Activated CD8-positive, alpha-beta memory T cell treated with anti-CD3 and anti-CD28 coated beads for 24 hours (primary cell): ENCODE measurements at regions not wholly inside any gene's neighbourhood (a gene's known extent, or its start where the extent isn't known, plus 50 kb on each side); places are given as distances from the start of the nearest gene placed in this dataset.
"Not testable (repeated sequence)": the region's sequence is repeated elsewhere in the genome, so short reads cannot be mapped to it uniquely, and the experiment has no call there.

ENCODE experiments used
- DNase-seq: peaks from one replicate; pipeline ENCODE4 v3.0.0-alpha.2; 2020

DNA sequence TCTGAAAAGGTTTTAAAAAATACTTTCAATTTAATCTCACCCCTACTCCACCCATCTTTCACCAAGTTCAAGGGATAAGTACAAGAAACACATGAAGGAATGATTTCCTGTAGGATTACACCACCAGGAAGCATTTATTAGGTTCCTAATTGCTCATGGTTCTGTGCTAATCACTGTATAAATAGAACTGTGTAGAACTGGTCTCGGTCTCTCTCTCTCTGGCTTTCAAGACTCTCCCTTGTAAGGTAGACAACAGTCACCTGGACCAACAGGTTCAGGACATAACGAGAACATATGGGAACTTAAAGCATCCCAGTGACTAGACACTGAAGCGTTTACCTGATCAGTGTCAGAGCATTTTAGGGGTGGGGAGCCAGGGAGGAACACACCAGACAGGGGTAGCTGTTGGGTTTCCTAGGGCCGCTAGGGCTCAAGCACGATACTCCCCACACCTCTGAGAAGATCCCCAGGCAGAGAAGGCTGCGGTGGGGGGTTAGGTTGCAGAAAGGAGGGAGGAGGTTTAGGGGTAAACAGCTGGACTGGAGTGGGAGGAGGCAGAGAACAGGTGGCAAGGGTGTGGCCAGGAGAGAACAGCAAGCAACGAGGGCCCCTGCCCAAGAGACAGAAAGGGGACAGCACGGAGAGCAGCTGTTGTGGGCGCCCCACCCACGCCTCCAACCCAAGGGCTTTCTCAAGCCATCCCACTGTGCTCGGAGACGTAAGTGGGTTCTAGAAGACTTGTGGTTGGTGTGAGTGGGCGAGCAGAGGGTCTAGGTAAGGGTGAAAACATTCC is 52.5 kb upstream of the USP6NL start:
- DNase-seq = no peak

DNA sequence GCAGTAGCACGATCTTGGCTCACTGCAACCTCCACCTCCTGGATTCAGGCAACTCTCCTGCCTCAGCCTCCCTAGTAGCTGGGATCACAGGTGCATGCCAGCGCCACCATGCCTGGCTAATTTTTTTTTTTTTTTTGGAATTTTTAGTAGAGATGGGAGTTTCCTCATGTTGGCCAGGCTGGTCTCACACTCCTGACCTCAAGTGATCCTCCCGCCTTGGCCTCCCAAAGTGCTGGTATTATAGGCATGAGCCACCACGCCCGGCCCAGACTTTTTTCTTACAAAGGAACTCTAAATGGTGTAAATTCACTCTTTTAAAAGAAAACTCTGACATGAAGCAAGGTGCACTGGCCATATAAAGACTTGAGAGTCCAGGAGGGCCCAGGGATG is 51.7 kb upstream of the USP6NL start:
- DNase-seq = not testable (repeated sequence)

DNA sequence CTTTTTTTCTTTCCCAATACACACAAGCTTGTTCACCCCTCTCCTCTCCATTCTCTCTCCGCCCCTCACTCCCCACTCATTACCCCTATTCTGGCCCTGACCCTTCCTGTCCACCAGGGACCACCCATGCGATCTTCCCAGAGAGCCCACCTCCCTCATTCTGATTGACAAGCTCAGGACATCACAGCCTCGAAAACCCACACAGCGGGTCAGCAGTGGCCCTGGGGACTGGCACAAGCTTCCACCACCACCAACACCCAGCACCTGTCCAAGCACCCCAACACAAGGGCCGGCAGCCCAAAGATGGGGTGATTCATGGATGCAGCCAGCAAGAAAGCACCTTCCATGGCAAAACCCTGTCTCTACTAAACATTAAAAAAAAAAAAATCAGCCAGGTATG is 50.0 kb upstream of the USP6NL start:
- no peak for DNase-seq
